Heart left ventricle (tissue), 13 donors: ENCODE measurements at regions not wholly inside any gene's neighbourhood (a gene's known extent, or its start where the extent isn't known, plus 50 kb on each side); places are given as distances from the start of the nearest gene placed in this dataset.

Experiments
- CTCF ChIP-seq, 12 donors: fragments of 200-600 bp; sonication (generic) in 4 of 12; IDR thresholded peaks; one replicate each; pipeline versions ENCODE4 v1.5.0 to v1.8.0; 2018 to 2022; ENCODE audit warnings: antibody characterized with exemption in 12 of 12, mild to moderate bottlenecking in 5 of 12
- POLR2A ChIP-seq, 2 donors: fragments of 450-650 bp; IDR thresholded peaks; one replicate each; pipeline ENCODE4 v1.6.1; 2017; ENCODE audit warnings: antibody characterized with exemption in 2 of 2, mild to moderate bottlenecking in 2 of 2, moderate library complexity in 2 of 2
- donor health status: ischemic (EF 13 %, LVEDD 7.1; RV severe dilation, severe dysfunction).
- donor health status: DM: no; HTN: yes; CAD: no.
- donor health status: DM: no; HTN: no; CAD: no.
- donor health status: ischemic (EF 25% LVEDD 6.9; RV normal size, moderate dysfunction).
- donor health status: ischemic (EF 25% LVEDD 5.7; RV mildly dilated, moderate dysfunction).
- donor health status: ischemic (EF 35%, LVEDD 5.7; RV mildly dilated, moderate dysfunction).
- donor health status: nonischemic (EF 11% LVEDD 7.7; RV severe dilation, severe dysfunction).
- donor health status: DM: yes; HTN: yes; CAD: no.
- donor health status: PGD.
- donor health status: ischemic (EF 29% LVEDD 5.4; RV normal size, mild dysfunction).
- donor health status: nonischemic (EF 23%, LVEDD 6.1; RV moderate dilation, normal function).

DNA sequence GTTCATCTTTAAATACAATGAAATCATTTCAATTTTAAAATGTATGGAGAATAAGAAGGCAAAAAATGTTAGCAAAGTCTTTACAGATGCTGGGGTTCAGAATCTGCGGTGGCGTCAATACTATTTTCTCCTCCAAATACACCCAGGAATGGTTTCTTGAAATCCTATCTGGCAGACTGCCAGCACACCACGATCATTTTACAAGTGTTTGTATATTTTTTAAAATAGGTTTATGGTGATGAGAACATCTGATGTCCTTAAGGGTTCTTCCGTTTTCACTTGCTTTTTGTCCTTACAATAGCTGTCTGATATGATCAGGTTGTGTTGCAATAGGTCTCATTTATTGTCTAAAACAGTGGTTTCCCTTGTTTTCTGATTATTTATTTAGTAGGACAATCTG, 89.6 kb downstream of the CMPK2 start:
- no peak for TF ChIP-seq CTCF (IDR thresholded peaks at IDR 0.05)
- TF ChIP-seq POLR2A (IDR thresholded peaks at IDR 0.05): no peak
